ENCODE measurements at regions not wholly inside any gene's neighbourhood (a gene's known extent, or its start where the extent isn't known, plus 50 kb on each side); places are given as distances from the start of the nearest gene placed in this dataset.

- TF ChIP-seq CTCF (IDR thresholded peaks at IDR 0.05; ENCODE audit: borderline replicate concordance), result no peak
- intact Hi-C loops (cut with micrococcal nuclease), result no loop called here
- H3K27me3 ChIP-seq (ENCODE audit: low read depth), result peaks cover 74% of the 10 kb centered on the region
Measured at GRCh38 chr9:21553441-21553840, 71.3 kb upstream of the IFNE start.

GRCh38 chr9:21554813-21555212 lies 72.7 kb upstream of the IFNE start:
- no peak for DNase-seq
- Histone ChIP-seq H3K4me1 (peaks cover 15% of the 10 kb centered on the region), H3K27ac (replicated peaks) (no peak overlapping the region), H3K9me3 (replicated peaks) (no peaks in the 10 kb centered on the region), H3K36me3 (no peaks in the 10 kb centered on the region), H3K4me3 (no peak overlapping the region), H3K27me3 (ENCODE audit: low read depth) (peaks cover 83% of the 10 kb centered on the region)
- TF ChIP-seq CTCF (IDR thresholded peaks at IDR 0.05; ENCODE audit: borderline replicate concordance), result no peak
- intact Hi-C loops (cut with micrococcal nuclease), result no loop called here

More at GRCh38 chr9:21553441-21553840, 71.3 kb upstream of the IFNE start:
- H3K27ac ChIP-seq (replicated peaks), result no peak overlapping the region
- no peaks in the 10 kb centered on the region for H3K36me3 ChIP-seq
- DNase-seq, result no peak
- peaks cover 1% of the 10 kb centered on the region for H3K4me1 ChIP-seq
- H3K9me3 ChIP-seq (replicated peaks), result no peaks in the 10 kb centered on the region
- H3K4me3 ChIP-seq, result no peak overlapping the region

GRCh38 chr9:21555911-21556310 lies 73.8 kb upstream of the IFNE start:
- peaks cover 18% of the 10 kb centered on the region for H3K4me1 ChIP-seq
- H3K4me3 ChIP-seq, result no peak overlapping the region
- no peak overlapping the region for H3K27ac ChIP-seq (replicated peaks)
- no peak for DNase-seq
- H3K36me3 ChIP-seq, result no peaks in the 10 kb centered on the region
- peaks cover 85% of the 10 kb centered on the region for H3K27me3 ChIP-seq (ENCODE audit: low read depth)
- H3K9me3 ChIP-seq (replicated peaks), result no peaks in the 10 kb centered on the region
- TF ChIP-seq CTCF (IDR thresholded peaks at IDR 0.05; ENCODE audit: borderline replicate concordance), result no peak
- intact Hi-C loops (cut with micrococcal nuclease), result no loop called here

GRCh38 chr9:21556581-21557427 lies 74.7 kb upstream of the IFNE start:
- no peak for DNase-seq
- Histone ChIP-seq H3K9me3 (replicated peaks) (no peaks in the 10 kb centered on the region), H3K27me3 (ENCODE audit: low read depth) (peaks cover 86% of the 10 kb centered on the region), H3K36me3 (no peaks in the 10 kb centered on the region), H3K4me1 (peaks cover 18% of the 10 kb centered on the region), H3K27ac (replicated peaks) (no peak overlapping the region), H3K4me3 (no peak overlapping the region)
- no peak for TF ChIP-seq CTCF (IDR thresholded peaks at IDR 0.05; ENCODE audit: borderline replicate concordance)
- intact Hi-C loops (cut with micrococcal nuclease), result no loop called here

GRCh38 chr9:21557428-21557768 lies 75.3 kb upstream of the IFNE start:
- intact Hi-C loops (cut with micrococcal nuclease), result no loop called here
- no peaks in the 10 kb centered on the region for H3K36me3 ChIP-seq
- no peaks in the 10 kb centered on the region for H3K9me3 ChIP-seq (replicated peaks)
- H3K27ac ChIP-seq (replicated peaks), result no peak overlapping the region
- H3K4me1 ChIP-seq, result peaks cover 18% of the 10 kb centered on the region
- no peak overlapping the region for H3K4me3 ChIP-seq
- H3K27me3 ChIP-seq (ENCODE audit: low read depth), result peaks cover 85% of the 10 kb centered on the region
- TF ChIP-seq CTCF (IDR thresholded peaks at IDR 0.05; ENCODE audit: borderline replicate concordance), result no peak
- no peak for DNase-seq
